ENCODE measurements at regions not wholly inside any gene's neighbourhood (a gene's known extent, or its start where the extent isn't known, plus 50 kb on each side); places are given as distances from the start of the nearest gene placed in this dataset.

DNA sequence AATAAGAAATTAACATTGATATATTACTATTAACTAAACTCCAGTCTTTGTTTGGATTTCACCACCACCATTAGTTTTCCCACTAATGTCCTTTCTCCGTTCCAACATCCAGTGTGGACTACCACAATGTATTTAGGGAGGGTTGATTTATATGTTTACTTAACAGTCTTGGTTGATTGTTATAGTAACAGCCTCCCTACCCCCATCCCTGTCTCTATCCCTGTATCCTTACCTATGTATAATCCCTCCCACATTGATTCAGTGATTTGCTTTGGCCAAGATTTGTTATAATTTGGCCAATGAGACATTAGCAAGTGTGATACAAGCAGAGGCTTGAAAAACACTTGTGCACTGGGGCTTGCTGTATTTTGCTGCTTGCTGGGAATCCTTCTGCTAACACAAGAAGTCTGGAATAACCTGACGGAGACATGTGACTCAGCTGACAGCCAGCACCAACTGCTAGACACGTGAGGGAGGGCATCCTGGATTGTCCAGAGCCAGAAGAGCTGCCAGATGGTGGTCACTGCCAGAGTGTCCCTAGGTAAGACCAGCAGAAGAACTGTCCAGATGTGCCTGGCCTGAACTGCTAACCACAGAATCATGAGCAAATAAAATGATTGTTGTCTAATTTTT, 51.2 kb upstream of the TCF7 start:
- in situ Hi-C loops (cut with HindIII; ENCODE audit: low sequenced_read_pairs), result loop anchor here (10.0 kb wide), 1 partner anchor 61 kb away; no protein-coding TSS in a partner anchor

DNA sequence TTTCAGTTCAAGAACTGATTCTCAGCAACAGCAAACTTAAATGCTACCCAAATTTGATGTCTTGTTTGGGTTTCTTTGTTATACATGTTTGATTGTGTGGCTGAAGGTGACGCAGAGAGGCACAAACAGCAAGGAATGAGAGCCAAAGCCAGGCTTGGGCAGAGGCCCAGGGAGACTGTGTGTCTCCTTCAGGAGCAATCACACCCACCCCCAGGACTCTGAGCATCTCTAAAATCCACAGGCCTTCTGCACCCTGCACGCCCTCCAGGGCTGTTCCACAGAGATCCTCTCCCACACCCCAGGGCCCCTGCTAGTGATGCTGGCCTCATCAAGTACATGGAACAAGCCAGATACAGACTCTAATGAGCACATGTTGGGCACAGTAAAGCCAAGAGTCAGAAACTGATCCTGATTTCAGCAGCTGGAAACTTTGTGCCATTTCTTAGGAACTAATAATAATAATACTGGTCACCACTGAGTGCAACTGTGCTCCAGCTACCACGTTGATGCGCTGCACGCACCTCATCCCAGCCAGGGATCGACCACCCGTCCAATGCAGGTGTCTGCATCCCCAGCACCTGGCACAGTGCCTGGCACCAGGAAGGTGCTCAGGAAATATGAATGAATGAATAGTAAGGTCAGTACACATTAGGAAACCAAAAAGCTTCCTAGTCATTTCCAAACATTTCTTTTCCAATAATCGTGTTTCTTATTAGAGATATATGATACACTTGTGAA, 54.6 kb upstream of the TCF7 start:
- in situ Hi-C loops (cut with HindIII; ENCODE audit: low sequenced_read_pairs), result loop anchor here (10.0 kb wide), 1 partner anchor 65 kb away; no protein-coding TSS in a partner anchor

DNA sequence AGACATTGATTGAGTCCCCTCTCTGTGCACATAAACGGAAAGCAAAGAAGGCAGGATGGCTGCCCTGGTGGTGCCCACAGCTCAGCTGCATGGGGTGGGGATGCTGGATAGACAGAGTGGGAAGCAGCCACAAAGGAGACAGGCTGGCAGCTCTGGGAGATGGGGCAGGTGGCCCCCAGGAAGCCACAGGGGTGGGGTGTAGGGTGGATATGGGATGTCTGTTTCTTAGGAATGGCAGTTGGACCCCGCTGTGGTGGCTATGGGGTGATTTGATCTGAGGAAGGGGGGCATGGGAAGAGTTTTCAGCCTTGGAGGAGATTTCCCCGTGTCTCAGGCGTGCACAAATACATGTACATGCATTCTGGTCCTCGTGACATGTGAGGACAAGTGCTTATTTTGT, 50.2 kb upstream of the VDAC1 start:
- in situ Hi-C loops (cut with HindIII; ENCODE audit: low sequenced_read_pairs), result no loop called here
